Body of pancreas (tissue), 4 donors: ENCODE measurements at regions not wholly inside any gene's neighbourhood (a gene's known extent, or its start where the extent isn't known, plus 50 kb on each side); places are given as distances from the start of the nearest gene placed in this dataset.

ENCODE experiments used
- ATAC-seq: fragments of 150-250 bp; one replicate; pipeline ENCODE4 v1.9.1; 2016
- DNase-seq, 4 donors: peaks; one replicate each; pipeline ENCODE4 v3.0.0-alpha.2; 2019
- H3K27ac ChIP-seq, 4 donors: fragments of 200-600 bp; sonication (generic); 1 replicate in 3 of 4; 2 replicates in 1 of 4; pipeline versions ENCODE4 v1.5.1 to v1.6.1; 2016 to 2019; ENCODE audit warnings: mild to moderate bottlenecking in 1 of 4, mixed read lengths in 1 of 4, moderate library complexity in 1 of 4
- H3K27me3 ChIP-seq, 2 donors: fragments of 200-600 bp; sonication (generic); one replicate each; pipeline ENCODE4 v1.6.0; 2016; ENCODE audit warnings: mild to moderate bottlenecking in 1 of 2
- H3K36me3 ChIP-seq, 2 donors: fragments of 200-600 bp; sonication (generic); replicated peaks in 1 of 2; 2 replicates each; pipeline ENCODE4 v1.5.1; 2016; ENCODE audit warnings: low read depth in 2 of 2; ENCODE audit not compliant: insufficient read depth in 1 of 2
- H3K4me1 ChIP-seq: fragments of 200-600 bp; sonication (generic); one replicate; pipeline ENCODE4 v1.6.0; 2016
- H3K4me3 ChIP-seq, 2 donors: fragments of 200-600 bp; sonication (generic); 1 replicate in 1 of 2; 2 replicates in 1 of 2; pipeline ENCODE4 v1.5.1; 2016 to 2019
- H3K9me3 ChIP-seq, 3 donors: fragments of 200-600 bp; sonication (generic); 1 replicate in 2 of 3; 2 replicates in 1 of 3; pipeline ENCODE4 v1.5.1; 2016
- CTCF ChIP-seq, 7 experiments: fragments of 450-650 bp in 4 of 7; fragments of 200-600 bp in 3 of 7; sonication (generic) in 3 of 7; IDR thresholded peaks; one replicate each; pipeline ENCODE4 v1.5.1; 2016 to 2019; ENCODE audit warnings: antibody characterized with exemption in 7 of 7
- POLR2A ChIP-seq, 3 donors: fragments of 450-650 bp; IDR thresholded peaks; one replicate each; pipeline ENCODE4 v1.6.1; 2016; ENCODE audit warnings: antibody characterized with exemption in 3 of 3, mild to moderate bottlenecking in 2 of 3
- WGBS, 2 donors: methylation state at CpG; one replicate each; pipeline ENCODE4 v1.1.5; 2017; 5-methylcytosine and 5-hydroxymethylcytosine counted together
- intact Hi-C: fragments of 100-400 bp; cut with DNase I; formaldehyde crosslinking; loops from one replicate; pipeline ENCODE4 v1.15.1; 2023

GRCh38 chr1:30414086-30414850 lies 309.1 kb downstream of the MATN1 start:
- TF ChIP-seq POLR2A (IDR thresholded peaks at IDR 0.05) = no peak
- TF ChIP-seq CTCF (IDR thresholded peaks at IDR 0.05) = no peak
- ATAC-seq = no peak
- no peak overlapping the region for H3K4me3 ChIP-seq
- no peaks in the 10 kb centered on the region for H3K9me3 ChIP-seq
- no peak overlapping the region for H3K27ac ChIP-seq
- H3K4me1 ChIP-seq = no peaks in the 10 kb centered on the region
- DNase-seq = no peak
- no peaks in the 10 kb centered on the region for H3K36me3 ChIP-seq
- intact Hi-C loops = no loop called here
- H3K27me3 ChIP-seq = peaks cover 0 to 4% of the 10 kb centered on the region in 2 donors
- 66 to 71% methylated on average over 13 to 14 of the region's 14 CpGs for WGBS, 2 donors

- H3K27ac ChIP-seq = no peak overlapping the region
- no peak overlapping the region for H3K4me3 ChIP-seq
- H3K27me3 ChIP-seq = peaks cover 0 to 4% of the 10 kb centered on the region in 2 donors
- H3K4me1 ChIP-seq = no peaks in the 10 kb centered on the region
- 82% methylated on average over 10 to 12 of the region's 12 CpGs for WGBS, 2 donors
- intact Hi-C loops = no loop called here
- no peaks in the 10 kb centered on the region for H3K9me3 ChIP-seq
- DNase-seq (no peak), ATAC-seq (no peak)
- no peaks in the 10 kb centered on the region for H3K36me3 ChIP-seq
- TF ChIP-seq CTCF (IDR thresholded peaks at IDR 0.05) = no peak
- TF ChIP-seq POLR2A (IDR thresholded peaks at IDR 0.05) = no peak
These were observed 309.8 kb downstream of the MATN1 start for GRCh38 chr1:30413606-30414005.

- 53 to 67% methylated on average over 8 of the region's 8 CpGs for WGBS, 2 donors
- no peak overlapping the region for H3K4me3 ChIP-seq
- no peak for TF ChIP-seq CTCF (IDR thresholded peaks at IDR 0.05)
- no peak for TF ChIP-seq POLR2A (IDR thresholded peaks at IDR 0.05)
- intact Hi-C loops = no loop called here
- H3K36me3 ChIP-seq = no peaks in the 10 kb centered on the region
- H3K27ac ChIP-seq = no peak overlapping the region
- peaks cover 0 to 4% of the 10 kb centered on the region in 2 donors for H3K27me3 ChIP-seq
- no peaks in the 10 kb centered on the region for H3K4me1 ChIP-seq
- no peak for ATAC-seq
- H3K9me3 ChIP-seq = no peaks in the 10 kb centered on the region
- no peak for DNase-seq
These were observed 310.3 kb downstream of the MATN1 start for GRCh38 chr1:30413111-30413440.

GRCh38 chr1:30412241-30413110 lies 310.9 kb downstream of the MATN1 start:
- intact Hi-C loops = no loop called here
- no peaks in the 10 kb centered on the region for H3K9me3 ChIP-seq
- DNase-seq (no peak), ATAC-seq (no peak)
- no peaks in the 10 kb centered on the region for H3K36me3 ChIP-seq
- no peak for TF ChIP-seq CTCF (IDR thresholded peaks at IDR 0.05)
- TF ChIP-seq POLR2A (IDR thresholded peaks at IDR 0.05) = no peak
- H3K4me3 ChIP-seq = no peak overlapping the region
- peaks cover 0 to 4% of the 10 kb centered on the region in 2 donors for H3K27me3 ChIP-seq
- no peaks in the 10 kb centered on the region for H3K4me1 ChIP-seq
- H3K27ac ChIP-seq = no peak overlapping the region
- 55 to 72% methylated on average over 11 to 13 of the region's 13 CpGs for WGBS, 2 donors
